Endothelial cell of umbilical vein (primary cell): ENCODE measurements at regions not wholly inside any gene's neighbourhood (a gene's known extent, or its start where the extent isn't known, plus 50 kb on each side); places are given as distances from the start of the nearest gene placed in this dataset.

Experiments used
- BruUV-seq: library from RNA; stranded (reverse); fragments of 400-500 nt; replicated peaks from 2 replicates; lab custom pipeline; 2021; lab: Mats Ljungman, UMichigan
- CTCF ChIA-PET: fragments of 300-600, 350-600 bp; sonication (Branson Sonifier 250); formaldehyde crosslinking; loops from one replicate; lab custom pipeline; 2021; ENCODE audit warnings: antibody characterized with exemption, inconsistent platforms; lab: Charles Lee
- POLR2A ChIA-PET: fragments of 300-600, 350-600 bp; sonication (Branson Sonifier 250); formaldehyde crosslinking; loops from one replicate; lab custom pipeline; 2021; ENCODE audit warnings: antibody characterized with exemption, inconsistent platforms; lab: Charles Lee
- DNase-seq: peaks from one replicate; pipeline ENCODE4 v3.0.0-alpha.2; 2011; ENCODE audit warnings: low read depth, low spot score
- FAIRE-seq: peaks from 2 replicates; lab custom pipeline; 2011; peaks lifted over from hg19 to GRCh38; lab: Jason Lieb, UNC
- H2AFZ ChIP-seq: 2 replicates; pipeline ENCODE4 v1.6.0; 2012; ENCODE audit warnings: low read depth, low read length, control low read depth, inconsistent platforms
- H3K27ac ChIP-seq: 2 replicates; pipeline ENCODE4 v1.5.1; 2011; ENCODE audit warnings: low read depth, mild to moderate bottlenecking, control low read depth, low read length, moderate library complexity; ENCODE audit not compliant: insufficient read depth
- H3K27me3 ChIP-seq, 2 experiments: 2 replicates each; pipeline versions ENCODE4 v1.6.0 to v1.6.1; 2011; ENCODE audit warnings: low read length in 2 of 2, mixed read lengths in 1 of 2; ENCODE audit not compliant: control insufficient read depth in 2 of 2, insufficient read depth in 2 of 2
- H3K36me3 ChIP-seq, 2 experiments: 2 replicates in 1 of 2; 3 replicates in 1 of 2; pipeline ENCODE4 v1.5.1; 2011; ENCODE audit warnings: low read length in 2 of 2, mild to moderate bottlenecking in 1 of 2, moderate library complexity in 1 of 2; ENCODE audit not compliant: control insufficient read depth in 2 of 2, insufficient read depth in 2 of 2; ENCODE audit errors: extremely low read depth in 1 of 2
- H3K4me1 ChIP-seq: 3 replicates; pipeline ENCODE4 v1.5.1; 2011; ENCODE audit warnings: mild to moderate bottlenecking, low read length; ENCODE audit not compliant: control insufficient read depth, insufficient read depth; ENCODE audit errors: extremely low read depth
- H3K4me2 ChIP-seq: 2 replicates; pipeline ENCODE4 v1.6.1; 2011; ENCODE audit warnings: low read length, control low read depth, mixed read lengths; ENCODE audit not compliant: insufficient read depth
- H3K4me3 ChIP-seq, 3 experiments: fragments of 200-600 bp in 1 of 3; sonication (generic), shearing (Covaris generic) in 1 of 3; replicated peaks in 1 of 3; 2 replicates each; pipeline ENCODE4 v1.5.1; 2011 to 2016; ENCODE audit warnings: control low read depth in 3 of 3, low read length in 3 of 3, mild to moderate bottlenecking in 2 of 3, inconsistent platforms in 1 of 3, low read depth in 1 of 3, moderate library complexity in 1 of 3; ENCODE audit not compliant: insufficient read depth in 1 of 3
- H3K79me2 ChIP-seq: 2 replicates; pipeline ENCODE4 v1.6.0; 2012; ENCODE audit warnings: low read length, inconsistent platforms; ENCODE audit not compliant: control insufficient read depth, insufficient read depth
- H3K9ac ChIP-seq: replicated peaks from 2 replicates; pipeline ENCODE3; 2011; ENCODE audit warnings: low read length, control low read depth; ENCODE audit not compliant: insufficient read depth; ENCODE audit errors: extremely low read depth
- H3K9me1 ChIP-seq: replicated peaks from 3 replicates; pipeline ENCODE4 v1.6.0; 2011; ENCODE audit warnings: mild to moderate bottlenecking, low read length; ENCODE audit not compliant: control insufficient read depth, insufficient read depth; ENCODE audit errors: extremely low read depth
- H3K9me3 ChIP-seq: replicated peaks from 2 replicates; pipeline ENCODE4 v1.5.1; 2012; ENCODE audit warnings: low read length, inconsistent platforms; ENCODE audit not compliant: control insufficient read depth, insufficient read depth
- H4K20me1 ChIP-seq: replicated peaks from 2 replicates; pipeline ENCODE3; 2011; ENCODE audit warnings: mild to moderate bottlenecking, low read length; ENCODE audit not compliant: control insufficient read depth, insufficient read depth; ENCODE audit errors: extremely low read depth
- CTCF ChIP-seq, 2 donors: IDR thresholded peaks; 1 replicate in 1 of 2; 2 replicates in 1 of 2; pipeline ENCODE4 v1.5.1; 2011; ENCODE audit warnings: low read length in 2 of 2, mild to moderate bottlenecking in 2 of 2, moderate library complexity in 2 of 2, control low read depth in 1 of 2, inconsistent platforms in 1 of 2, low read depth in 1 of 2; ENCODE audit not compliant: insufficient read depth in 1 of 2; ENCODE audit errors: extremely low read depth in 1 of 2
- EZH2 ChIP-seq: IDR thresholded peaks from 2 replicates; pipeline ENCODE4 v1.6.1; 2012; ENCODE audit warnings: borderline replicate concordance, low read depth, mild to moderate bottlenecking, moderate library complexity, low read length, inconsistent platforms; ENCODE audit not compliant: severe bottlenecking
- FOS ChIP-seq: IDR thresholded peaks from 2 replicates; pipeline ENCODE4 v1.6.1; 2011; ENCODE audit warnings: mild to moderate bottlenecking, low read length, moderate library complexity, borderline replicate concordance; ENCODE audit not compliant: insufficient read depth
- GATA2 ChIP-seq: IDR thresholded peaks from 2 replicates; pipeline ENCODE4 v1.7.0; 2011; ENCODE audit warnings: low read depth, mild to moderate bottlenecking, moderate library complexity, mixed read lengths, low read length; ENCODE audit not compliant: insufficient read length, insufficient read depth
- JUN ChIP-seq: IDR thresholded peaks from 2 replicates; pipeline ENCODE4 v1.6.1; 2011; ENCODE audit warnings: borderline replicate concordance, low read depth; ENCODE audit not compliant: insufficient read length, insufficient read depth
- MAX ChIP-seq: IDR thresholded peaks from 2 replicates; pipeline ENCODE4 v1.6.1; 2011; ENCODE audit not compliant: insufficient read depth, insufficient read length
- MYC ChIP-seq: IDR thresholded peaks from one replicate; pipeline ENCODE4 v1.6.1; 2011; ENCODE audit warnings: mild to moderate bottlenecking, low read depth, low read length
- POLR2A ChIP-seq: IDR thresholded peaks from 2 replicates; pipeline ENCODE4 v1.6.1; 2012; ENCODE audit warnings: low read depth, mild to moderate bottlenecking, control low read depth, low read length
- POLR2AphosphoS5 ChIP-seq: IDR thresholded peaks from 2 replicates; pipeline ENCODE4 v1.6.1; 2012; ENCODE audit warnings: low read depth, mild to moderate bottlenecking, control low read depth, low read length, moderate library complexity; ENCODE audit not compliant: insufficient read depth
- dilution Hi-C: fragments of 300-500 bp; cut with MboI; formaldehyde crosslinking; loops from one replicate; pipeline ENCODE4 v1.15.0; 2019; ENCODE audit warnings: low sequenced_read_pairs; ENCODE audit not compliant: extremely low pct_ligation_motif_present
- intact Hi-C: fragments of 100-400 bp; cut with micrococcal nuclease; formaldehyde crosslinking; loops from one replicate; pipeline ENCODE4 v1.10.0; 2022

- no peaks in the 10 kb centered on the region for H3K79me2 ChIP-seq
- H3K9me1 ChIP-seq, result no peaks in the 10 kb centered on the region
- FAIRE-seq (no peak), DNase-seq (no peak)
- H2AFZ ChIP-seq, result no peak overlapping the region
- no TSS peak for BruUV-seq
- intact Hi-C loops (no loop called here), dilution Hi-C loops (no loop called here)
- ChIA-PET POLR2A (no interaction called here), CTCF (no interaction called here)
- no peaks in the 10 kb centered on the region for H3K4me1 ChIP-seq
- H3K9me3 ChIP-seq, result no peaks in the 10 kb centered on the region
- H4K20me1 ChIP-seq, result no peaks in the 10 kb centered on the region
- no peak overlapping the region for H3K27ac ChIP-seq
- TF ChIP-seq POLR2A (no peak), CTCF (IDR thresholded peaks at IDR 0.05; ENCODE audit: extremely low read depth in 1 of 2, insufficient read depth in 1 of 2, low read depth in 1 of 2, low read length in 2 of 2) (no peak), MYC (no peak), GATA2 (no peak), MAX (no peak), FOS (no peak), JUN (no peak), EZH2 (no peak), POLR2AphosphoS5 (no peak)
- no peak overlapping the region for H3K9ac ChIP-seq
- no peak overlapping the region for H3K4me3 ChIP-seq
- no peaks in the 10 kb centered on the region for H3K27me3 ChIP-seq
- no peak overlapping the region for H3K4me2 ChIP-seq
- H3K36me3 ChIP-seq, result no peaks in the 10 kb centered on the region
Measured at GRCh38 chr2:221786297-221786926, 214.3 kb upstream of the EPHA4 start.
